Keratinocyte (primary cell): ENCODE measurements at regions not wholly inside any gene's neighbourhood (a gene's known extent, or its start where the extent isn't known, plus 50 kb on each side); places are given as distances from the start of the nearest gene placed in this dataset.

Experiments
- DNase-seq: peaks from one replicate; pipeline ENCODE4 v3.0.0-alpha.2; 2011; ENCODE audit warnings: low read depth, missing footprints, low spot score
- FAIRE-seq: peaks from 2 replicates; lab custom pipeline; 2011; peaks lifted over from hg19 to GRCh38; lab: Jason Lieb, UNC
- H2AFZ ChIP-seq: 2 replicates; pipeline ENCODE4 v1.6.0; 2012; ENCODE audit warnings: low read length, control low read depth, inconsistent platforms; ENCODE audit not compliant: control insufficient read depth
- H3K27ac ChIP-seq: 2 replicates; pipeline ENCODE4 v1.5.1; 2011; ENCODE audit warnings: low read length; ENCODE audit not compliant: control insufficient read depth, insufficient read depth
- H3K27me3 ChIP-seq: 3 replicates; pipeline ENCODE4 v1.6.0; 2011; ENCODE audit warnings: low read length; ENCODE audit not compliant: control insufficient read depth, insufficient read depth; ENCODE audit errors: extremely low read depth
- H3K36me3 ChIP-seq, 2 experiments: 2 replicates in 1 of 2; 3 replicates in 1 of 2; pipeline ENCODE4 v1.5.1; 2011; ENCODE audit warnings: low read length in 2 of 2, mild to moderate bottlenecking in 1 of 2; ENCODE audit not compliant: control insufficient read depth in 2 of 2, insufficient read depth in 2 of 2; ENCODE audit errors: extremely low read depth in 1 of 2
- H3K4me1 ChIP-seq: 3 replicates; pipeline ENCODE4 v1.5.1; 2011; ENCODE audit warnings: low read length; ENCODE audit not compliant: control insufficient read depth, insufficient read depth; ENCODE audit errors: extremely low read depth
- H3K4me2 ChIP-seq: 3 replicates; pipeline ENCODE4 v1.6.0; 2011; ENCODE audit warnings: low read depth, low read length; ENCODE audit not compliant: control insufficient read depth, insufficient read depth; ENCODE audit errors: extremely low read depth
- H3K4me3 ChIP-seq, 3 experiments: fragments of 200-600 bp in 1 of 3; sonication (generic) in 1 of 3; 2 replicates in 2 of 3; 3 replicates in 1 of 3; pipeline ENCODE4 v1.5.1; 2011 to 2016; ENCODE audit warnings: low read length in 3 of 3, mild to moderate bottlenecking in 3 of 3, control low read depth in 2 of 3, inconsistent platforms in 1 of 3, low read depth in 1 of 3, mixed read lengths in 1 of 3, mixed run types in 1 of 3, moderate library complexity in 1 of 3; ENCODE audit not compliant: control insufficient read depth in 2 of 3, insufficient read depth in 2 of 3; ENCODE audit errors: extremely low read depth in 1 of 3
- H3K79me2 ChIP-seq: 2 replicates; pipeline ENCODE4 v1.6.0; 2012; ENCODE audit warnings: low read length; ENCODE audit not compliant: control insufficient read depth, insufficient read depth
- H3K9ac ChIP-seq: 3 replicates; pipeline ENCODE4 v1.6.0; 2011; ENCODE audit warnings: low read length; ENCODE audit not compliant: control insufficient read depth, insufficient read depth; ENCODE audit errors: extremely low read depth
- H3K9me1 ChIP-seq: 3 replicates; pipeline ENCODE4 v1.6.0; 2011; ENCODE audit warnings: low read length; ENCODE audit not compliant: control insufficient read depth, insufficient read depth; ENCODE audit errors: extremely low read depth
- H3K9me3 ChIP-seq: 2 replicates; pipeline ENCODE4 v1.5.1; 2012; ENCODE audit warnings: low read depth, low read length; ENCODE audit not compliant: control insufficient read depth
- H4K20me1 ChIP-seq: 3 replicates; pipeline ENCODE4 v1.6.0; 2011; ENCODE audit warnings: low read length; ENCODE audit not compliant: control insufficient read depth, insufficient read depth; ENCODE audit errors: extremely low read depth
- EZH2 ChIP-seq: IDR thresholded peaks from one replicate; pipeline ENCODE4 v1.6.1; 2012; ENCODE audit warnings: inconsistent platforms, mild to moderate bottlenecking, low read length, moderate library complexity
- dilution Hi-C: fragments of 300-500 bp; cut with MboI; formaldehyde crosslinking; loops from one replicate; pipeline ENCODE4 v1.7.0; 2020; ENCODE audit warnings: low sequenced_read_pairs; ENCODE audit not compliant: extremely low pct_ligation_motif_present
- TF ChIP-seq, protein P1 (sequence below), 3 experiments: IDR thresholded peaks in 1 of 3; conservative IDR thresholded peaks in 1 of 3; optimal IDR thresholded peaks in 1 of 3; 2 replicates in 2 of 3; 3 replicates in 1 of 3; pipeline versions ENCODE3 to v1.5.1; 2011; ENCODE audit warnings: low read length in 3 of 3, mild to moderate bottlenecking in 3 of 3, moderate library complexity in 2 of 3, control low read depth in 1 of 3, inconsistent platforms in 1 of 3; ENCODE audit not compliant: insufficient read depth in 2 of 3; ENCODE audit errors: extremely low read depth in 1 of 3

DNA sequence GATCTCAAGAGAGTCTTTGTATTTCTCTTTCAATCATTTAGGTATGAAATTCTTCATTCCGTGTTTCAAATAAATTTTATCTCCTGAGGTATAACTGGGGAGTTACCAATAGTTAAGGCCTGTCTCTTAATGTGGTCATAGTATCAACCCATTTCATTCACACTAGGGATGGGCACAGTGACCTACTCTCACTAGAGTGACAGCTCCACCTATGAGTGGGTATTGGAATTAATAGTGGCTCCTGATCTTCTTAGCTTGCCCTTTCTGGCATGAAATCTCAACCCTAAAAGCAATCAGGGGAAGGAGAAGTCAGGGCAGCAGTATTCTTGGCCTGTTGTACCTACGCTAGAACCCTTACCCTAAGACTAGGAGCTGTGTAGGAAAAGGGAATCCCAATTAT is 507.7 kb downstream of the FAM181B start:
- dilution Hi-C loops = no loop called here
- H3K27ac ChIP-seq = no peak overlapping the region
- H3K79me2 ChIP-seq = no peaks in the 10 kb centered on the region
- H3K36me3 ChIP-seq = no peaks in the 10 kb centered on the region
- no peak overlapping the region for H3K4me2 ChIP-seq
- H3K9me3 ChIP-seq = no peaks in the 10 kb centered on the region
- no peaks in the 10 kb centered on the region for H3K27me3 ChIP-seq
- no peaks in the 10 kb centered on the region for H3K4me1 ChIP-seq
- DNase-seq (no peak), FAIRE-seq (no peak)
- H3K4me3 ChIP-seq = no peak overlapping the region
- no peak overlapping the region for H3K9ac ChIP-seq
- H2AFZ ChIP-seq = no peak overlapping the region
- TF ChIP-seq EZH2 = no peak
- TF ChIP-seq, protein P1, sequence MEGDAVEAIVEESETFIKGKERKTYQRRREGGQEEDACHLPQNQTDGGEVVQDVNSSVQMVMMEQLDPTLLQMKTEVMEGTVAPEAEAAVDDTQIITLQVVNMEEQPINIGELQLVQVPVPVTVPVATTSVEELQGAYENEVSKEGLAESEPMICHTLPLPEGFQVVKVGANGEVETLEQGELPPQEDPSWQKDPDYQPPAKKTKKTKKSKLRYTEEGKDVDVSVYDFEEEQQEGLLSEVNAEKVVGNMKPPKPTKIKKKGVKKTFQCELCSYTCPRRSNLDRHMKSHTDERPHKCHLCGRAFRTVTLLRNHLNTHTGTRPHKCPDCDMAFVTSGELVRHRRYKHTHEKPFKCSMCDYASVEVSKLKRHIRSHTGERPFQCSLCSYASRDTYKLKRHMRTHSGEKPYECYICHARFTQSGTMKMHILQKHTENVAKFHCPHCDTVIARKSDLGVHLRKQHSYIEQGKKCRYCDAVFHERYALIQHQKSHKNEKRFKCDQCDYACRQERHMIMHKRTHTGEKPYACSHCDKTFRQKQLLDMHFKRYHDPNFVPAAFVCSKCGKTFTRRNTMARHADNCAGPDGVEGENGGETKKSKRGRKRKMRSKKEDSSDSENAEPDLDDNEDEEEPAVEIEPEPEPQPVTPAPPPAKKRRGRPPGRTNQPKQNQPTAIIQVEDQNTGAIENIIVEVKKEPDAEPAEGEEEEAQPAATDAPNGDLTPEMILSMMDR (optimal IDR thresholded peaks at IDR 0.05 in 1 of 3, IDR thresholded peaks at IDR 0.05 in 1 of 3, conservative IDR thresholded peaks at IDR 0.05 in 1 of 3; ENCODE audit: extremely low read depth in 1 of 3, insufficient read depth in 2 of 3, low read length in 3 of 3) = peak in 1 of 3 experiments; percentile 6
- H4K20me1 ChIP-seq = no peaks in the 10 kb centered on the region
- H3K9me1 ChIP-seq = no peaks in the 10 kb centered on the region

DNA sequence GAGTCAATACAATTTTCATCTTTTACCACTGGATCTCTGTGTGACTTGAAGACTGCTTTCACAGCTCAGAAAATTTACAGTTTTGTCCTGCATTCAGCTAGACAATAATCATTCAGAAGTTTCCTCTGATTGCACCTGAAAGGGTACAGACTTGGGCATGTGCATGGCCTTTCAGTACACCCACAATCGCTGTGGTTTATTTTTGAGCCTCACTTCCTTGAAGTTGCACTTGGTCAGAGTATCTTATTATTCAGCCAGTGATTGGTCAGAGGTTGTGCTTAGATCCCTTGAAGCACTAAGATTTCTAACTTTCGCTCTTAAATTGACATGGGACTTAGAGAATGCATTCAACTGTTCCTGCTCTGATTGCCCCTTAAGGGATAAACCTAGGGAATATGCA is 508.2 kb downstream of the FAM181B start:
- Histone ChIP-seq H3K79me2 (no peaks in the 10 kb centered on the region), H3K4me1 (no peaks in the 10 kb centered on the region), H3K9me3 (no peaks in the 10 kb centered on the region), H4K20me1 (no peaks in the 10 kb centered on the region), H3K27ac (no peak overlapping the region), H3K9me1 (no peaks in the 10 kb centered on the region), H3K4me2 (no peak overlapping the region), H3K36me3 (no peaks in the 10 kb centered on the region), H3K9ac (no peak overlapping the region), H2AFZ (no peak overlapping the region), H3K4me3 (no peak overlapping the region), H3K27me3 (no peaks in the 10 kb centered on the region)
- dilution Hi-C loops = no loop called here
- DNase-seq (no peak), FAIRE-seq (no peak)
- no peak for TF ChIP-seq EZH2
- TF ChIP-seq, protein P1 (optimal IDR thresholded peaks at IDR 0.05 in 1 of 3, IDR thresholded peaks at IDR 0.05 in 1 of 3, conservative IDR thresholded peaks at IDR 0.05 in 1 of 3; ENCODE audit: extremely low read depth in 1 of 3, insufficient read depth in 2 of 3, low read length in 3 of 3) = no peak
